PC-9 (cell line): ENCODE measurements at regions not wholly inside any gene's neighbourhood (a gene's known extent, or its start where the extent isn't known, plus 50 kb on each side); places are given as distances from the start of the nearest gene placed in this dataset.

Experiments
- BruUV-seq: library from RNA; stranded (reverse); fragments of 400-500 nt; replicated peaks from 2 replicates; lab custom pipeline; 2021; lab: Mats Ljungman, UMichigan
- CTCF ChIA-PET: fragments of 300-600 bp; sonication (Branson Sonifier 250); formaldehyde crosslinking; loops from one replicate; lab custom pipeline; 2022; ENCODE audit warnings: antibody characterized with exemption; lab: Charles Lee
- POLR2A ChIA-PET: fragments of 300-600 bp; sonication (Branson Sonifier 250); formaldehyde crosslinking; loops from one replicate; lab custom pipeline; 2022; ENCODE audit warnings: antibody characterized with exemption; ENCODE audit not compliant: unreplicated experiment; lab: Charles Lee
- DNase-seq, 2 experiments: peaks; one replicate each; pipeline versions ENCODE4 v3.0.0 to v3.0.0-alpha.2; 2015 to 2022; ENCODE audit warnings: mixed read lengths in 1 of 2
- H2AFZ ChIP-seq: fragments of 200-600 bp; sonication (generic); 2 replicates; pipeline ENCODE4 v1.8.1; 2017; ENCODE audit warnings: antibody characterized with exemption
- H3F3A ChIP-seq: fragments of 200-600 bp; sonication (generic); 2 replicates; pipeline ENCODE4 v1.8.1; 2017; ENCODE audit warnings: antibody characterized with exemption, mild to moderate bottlenecking, low read depth; ENCODE audit not compliant: insufficient read depth
- H3K27ac ChIP-seq: fragments of 200-600 bp; sonication (generic); 2 replicates; pipeline ENCODE4 v1.6.1; 2016; ENCODE audit warnings: mixed run types
- H3K27me3 ChIP-seq: fragments of 200-600 bp; sonication (generic); 2 replicates; pipeline ENCODE4 v1.6.1; 2016; ENCODE audit warnings: low read depth, mixed run types; ENCODE audit not compliant: insufficient read depth
- H3K36me3 ChIP-seq: fragments of 200-600 bp; sonication (generic); 2 replicates; pipeline ENCODE4 v1.6.1; 2016; ENCODE audit warnings: low read depth, mixed run types
- H3K4me1 ChIP-seq: fragments of 200-600 bp; sonication (generic); replicated peaks from 2 replicates; pipeline ENCODE4 v1.6.1; 2016; ENCODE audit warnings: mixed run types; ENCODE audit not compliant: insufficient read depth
- H3K4me2 ChIP-seq: fragments of 200-600 bp; sonication (generic); 2 replicates; pipeline ENCODE4 v1.6.1; 2017; ENCODE audit warnings: mixed run types
- H3K4me3 ChIP-seq: fragments of 200-600 bp; sonication (generic); 2 replicates; pipeline ENCODE4 v1.6.1; 2016; ENCODE audit warnings: mixed run types
- H3K79me2 ChIP-seq: fragments of 200-600 bp; sonication (generic); 2 replicates; pipeline ENCODE4 v1.6.1; 2017; ENCODE audit warnings: low read depth, mixed run types
- H3K9me2 ChIP-seq: fragments of 200-600 bp; sonication (generic); 2 replicates; pipeline ENCODE4 v1.8.1; 2017; ENCODE audit warnings: mild to moderate bottlenecking; ENCODE audit not compliant: insufficient read depth
- H3K9me3 ChIP-seq: fragments of 200-600 bp; sonication (generic); 2 replicates; pipeline ENCODE4 v1.8.1; 2016; ENCODE audit warnings: low read depth; ENCODE audit not compliant: insufficient read depth
- H4K20me1 ChIP-seq: fragments of 200-600 bp; sonication (generic); 2 replicates; pipeline ENCODE4 v1.8.1; 2017; ENCODE audit not compliant: insufficient read depth
- CTCF ChIP-seq: fragments of 200-600 bp; sonication (generic); conservative IDR thresholded peaks from 2 replicates; pipeline ENCODE4 v1.6.1; 2017; ENCODE audit warnings: mixed run types, antibody characterized with exemption, mild to moderate bottlenecking, moderate library complexity
- EZH2 ChIP-seq: fragments of 200-600 bp; sonication (generic); IDR thresholded peaks from 2 replicates; pipeline ENCODE4 v1.8.0; 2017; ENCODE audit warnings: antibody characterized with exemption, low read depth
- intact Hi-C: fragments of 100-400 bp; cut with micrococcal nuclease; formaldehyde crosslinking; loops from one replicate; pipeline ENCODE4 v1.10.0; 2022; ENCODE audit not compliant: unreplicated experiment

GRCh38 chr1:190578526-190578925, 100.9 kb upstream of the BRINP3 start:
- ChIA-PET CTCF (interaction anchor here (0.6 kb wide), 1 partner anchor 21 kb away, joined by 12 read pairs; no protein-coding TSS in a partner anchor), POLR2A (no interaction called here)
- no peak overlapping the region for H3K4me2 ChIP-seq
- H3K27me3 ChIP-seq: no peaks in the 10 kb centered on the region
- H3K9me3 ChIP-seq: no peaks in the 10 kb centered on the region
- no peaks in the 10 kb centered on the region for H3K4me1 ChIP-seq
- intact Hi-C loops: no loop called here
- BruUV-seq: no TSS peak
- no peaks in the 10 kb centered on the region for H4K20me1 ChIP-seq
- no peaks in the 10 kb centered on the region for H3K36me3 ChIP-seq
- no peak overlapping the region for H2AFZ ChIP-seq
- no peak for DNase-seq
- H3K9me2 ChIP-seq: no peaks in the 10 kb centered on the region
- H3K27ac ChIP-seq: no peak overlapping the region
- no peak overlapping the region for H3K4me3 ChIP-seq
- TF ChIP-seq EZH2: no peak
- TF ChIP-seq CTCF: no peak
- no peaks in the 10 kb centered on the region for H3F3A ChIP-seq
- H3K79me2 ChIP-seq: no peaks in the 10 kb centered on the region

- H2AFZ ChIP-seq: no peak overlapping the region
- H3K27me3 ChIP-seq: no peaks in the 10 kb centered on the region
- H4K20me1 ChIP-seq: no peaks in the 10 kb centered on the region
- no peak overlapping the region for H3K27ac ChIP-seq
- no peaks in the 10 kb centered on the region for H3K36me3 ChIP-seq
- no peak overlapping the region for H3K4me2 ChIP-seq
- ChIA-PET POLR2A (no interaction called here), CTCF (no interaction called here)
- H3K4me1 ChIP-seq: no peaks in the 10 kb centered on the region
- no peaks in the 10 kb centered on the region for H3F3A ChIP-seq
- H3K9me2 ChIP-seq: no peaks in the 10 kb centered on the region
- intact Hi-C loops: no loop called here
- TF ChIP-seq EZH2 (no peak), CTCF (no peak)
- H3K9me3 ChIP-seq: no peaks in the 10 kb centered on the region
- no peak overlapping the region for H3K4me3 ChIP-seq
- DNase-seq: no peak
- H3K79me2 ChIP-seq: no peaks in the 10 kb centered on the region
- no TSS peak for BruUV-seq
Measured at GRCh38 chr1:190579552-190580193, 102.0 kb upstream of the BRINP3 start.

- POLR2A ChIA-PET: no interaction called here
- DNase-seq: no peak
- CTCF ChIA-PET: no interaction called here
- Histone ChIP-seq H4K20me1 (no peaks in the 10 kb centered on the region), H3K27ac (no peak overlapping the region), H3K4me2 (no peak overlapping the region), H3K9me3 (no peaks in the 10 kb centered on the region), H3F3A (no peaks in the 10 kb centered on the region), H3K36me3 (no peaks in the 10 kb centered on the region), H3K4me1 (no peaks in the 10 kb centered on the region), H3K27me3 (no peaks in the 10 kb centered on the region), H3K79me2 (no peaks in the 10 kb centered on the region), H3K9me2 (no peaks in the 10 kb centered on the region), H3K4me3 (no peak overlapping the region), H2AFZ (no peak overlapping the region)
- BruUV-seq: no TSS peak
- TF ChIP-seq EZH2 (no peak), CTCF (no peak)
- intact Hi-C loops: no loop called here
Measured at GRCh38 chr1:190583862-190584261, 106.2 kb upstream of the BRINP3 start.
